ENCODE measurements at regions not wholly inside any gene's neighbourhood (a gene's known extent, or its start where the extent isn't known, plus 50 kb on each side); places are given as distances from the start of the nearest gene placed in this dataset.

DNA sequence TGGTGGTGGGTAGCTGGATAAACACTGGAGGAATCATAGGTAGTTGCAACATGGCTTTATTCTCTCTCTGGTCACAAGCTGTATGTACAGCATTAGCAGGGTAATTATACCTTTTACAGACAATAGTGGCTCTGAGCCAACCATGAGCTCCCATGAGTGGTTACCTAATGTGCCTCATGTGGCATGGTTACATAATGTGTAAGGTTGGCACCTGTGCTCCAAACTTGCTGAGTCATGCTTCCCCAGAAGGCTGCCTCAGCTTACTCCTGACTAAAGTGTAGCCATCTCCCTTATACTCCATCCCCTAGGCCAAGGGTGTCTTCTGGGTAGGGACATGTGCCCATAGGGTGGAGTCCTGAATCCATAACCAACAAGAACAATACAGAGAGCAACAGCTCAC is 345.3 kb upstream of the SEMA3C start:
- intact Hi-C loops (cut with DNase I, micrococcal nuclease) = no loop called here
- H3K4me3 ChIP-seq (ENCODE audit: low read length) = no peak overlapping the region
- no peaks in the 10 kb centered on the region for H3K4me1 Mint-ChIP-seq (ENCODE audit: low read depth)
- peaks cover 4 to 22% of the 10 kb centered on the region in 2 experiments for H3K9me3 ChIP-seq (ENCODE audit: control insufficient read depth in 1 of 2, insufficient read depth in 1 of 2, low read length in 2 of 2)
- peaks cover 5% of the 10 kb centered on the region for H3K9me3 Mint-ChIP-seq
- no peak overlapping the region for H3K27ac Mint-ChIP-seq
- CTCF ChIA-PET = no interaction called here
- H3K36me3 Mint-ChIP-seq (ENCODE audit: low read depth) = no peaks in the 10 kb centered on the region
- H3K27ac ChIP-seq (ENCODE audit: low read depth in 1 of 2, low read length in 2 of 2) = no peak overlapping the region
- POLR2A ChIA-PET = no interaction called here
- ATAC-seq (ENCODE audit: poor library complexity) (no peak), DNase-seq (no peak)
- no peak overlapping the region for H3K4me3 Mint-ChIP-seq
- no peaks in the 10 kb centered on the region for H3K4me1 ChIP-seq (ENCODE audit: insufficient read depth, low read length)
- no peaks in the 10 kb centered on the region for H3K36me3 ChIP-seq (ENCODE audit: insufficient read depth, low read length)
- H3K27me3 Mint-ChIP-seq = no peaks in the 10 kb centered on the region
- H3K27me3 ChIP-seq (ENCODE audit: control insufficient read depth in 1 of 2, insufficient read depth in 2 of 2, low read length in 2 of 2) = no peaks in the 10 kb centered on the region
- TF ChIP-seq, protein P1, sequence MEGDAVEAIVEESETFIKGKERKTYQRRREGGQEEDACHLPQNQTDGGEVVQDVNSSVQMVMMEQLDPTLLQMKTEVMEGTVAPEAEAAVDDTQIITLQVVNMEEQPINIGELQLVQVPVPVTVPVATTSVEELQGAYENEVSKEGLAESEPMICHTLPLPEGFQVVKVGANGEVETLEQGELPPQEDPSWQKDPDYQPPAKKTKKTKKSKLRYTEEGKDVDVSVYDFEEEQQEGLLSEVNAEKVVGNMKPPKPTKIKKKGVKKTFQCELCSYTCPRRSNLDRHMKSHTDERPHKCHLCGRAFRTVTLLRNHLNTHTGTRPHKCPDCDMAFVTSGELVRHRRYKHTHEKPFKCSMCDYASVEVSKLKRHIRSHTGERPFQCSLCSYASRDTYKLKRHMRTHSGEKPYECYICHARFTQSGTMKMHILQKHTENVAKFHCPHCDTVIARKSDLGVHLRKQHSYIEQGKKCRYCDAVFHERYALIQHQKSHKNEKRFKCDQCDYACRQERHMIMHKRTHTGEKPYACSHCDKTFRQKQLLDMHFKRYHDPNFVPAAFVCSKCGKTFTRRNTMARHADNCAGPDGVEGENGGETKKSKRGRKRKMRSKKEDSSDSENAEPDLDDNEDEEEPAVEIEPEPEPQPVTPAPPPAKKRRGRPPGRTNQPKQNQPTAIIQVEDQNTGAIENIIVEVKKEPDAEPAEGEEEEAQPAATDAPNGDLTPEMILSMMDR (IDR thresholded peaks at IDR 0.05) = no peak

DNA sequence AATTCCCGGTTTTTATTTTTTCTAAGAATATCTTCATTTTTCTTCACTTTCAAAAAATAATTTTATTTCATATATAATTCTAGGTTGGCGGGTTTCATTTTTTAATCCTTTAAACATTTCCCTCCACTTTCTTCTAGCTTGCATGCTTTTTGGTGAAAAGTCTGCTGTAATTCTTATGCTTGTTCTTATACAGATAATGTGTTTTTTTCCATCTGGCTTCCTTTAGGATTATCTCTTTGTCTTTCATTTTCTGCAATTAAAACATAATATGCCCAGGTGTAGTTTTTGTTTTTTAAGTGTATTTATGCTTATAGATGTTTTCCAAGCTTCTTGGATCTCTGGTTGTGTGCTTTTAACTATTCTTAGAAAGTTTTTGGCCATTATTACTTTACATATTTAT is 341.3 kb upstream of the SEMA3C start:
- H3K4me1 Mint-ChIP-seq (ENCODE audit: low read depth) = no peaks in the 10 kb centered on the region
- no peaks in the 10 kb centered on the region for H3K4me1 ChIP-seq (ENCODE audit: insufficient read depth, low read length)
- intact Hi-C loops (cut with DNase I, micrococcal nuclease) = no loop called here
- H3K27ac Mint-ChIP-seq = no peak overlapping the region
- peaks cover 0 to 4% of the 10 kb centered on the region in 2 experiments for H3K9me3 ChIP-seq (ENCODE audit: control insufficient read depth in 1 of 2, insufficient read depth in 1 of 2, low read length in 2 of 2)
- ChIA-PET POLR2A (no interaction called here), CTCF (no interaction called here)
- H3K4me3 Mint-ChIP-seq = no peak overlapping the region
- ATAC-seq (ENCODE audit: poor library complexity) (no peak), DNase-seq (no peak)
- H3K36me3 Mint-ChIP-seq (ENCODE audit: low read depth) = no peaks in the 10 kb centered on the region
- no peaks in the 10 kb centered on the region for H3K27me3 Mint-ChIP-seq
- no peaks in the 10 kb centered on the region for H3K27me3 ChIP-seq (ENCODE audit: control insufficient read depth in 1 of 2, insufficient read depth in 2 of 2, low read length in 2 of 2)
- no peak overlapping the region for H3K4me3 ChIP-seq (ENCODE audit: low read length)
- TF ChIP-seq, protein P1 (IDR thresholded peaks at IDR 0.05) = no peak
- no peaks in the 10 kb centered on the region for H3K36me3 ChIP-seq (ENCODE audit: insufficient read depth, low read length)
- H3K9me3 Mint-ChIP-seq = peaks cover 5% of the 10 kb centered on the region
- no peak overlapping the region for H3K27ac ChIP-seq (ENCODE audit: low read depth in 1 of 2, low read length in 2 of 2)

DNA sequence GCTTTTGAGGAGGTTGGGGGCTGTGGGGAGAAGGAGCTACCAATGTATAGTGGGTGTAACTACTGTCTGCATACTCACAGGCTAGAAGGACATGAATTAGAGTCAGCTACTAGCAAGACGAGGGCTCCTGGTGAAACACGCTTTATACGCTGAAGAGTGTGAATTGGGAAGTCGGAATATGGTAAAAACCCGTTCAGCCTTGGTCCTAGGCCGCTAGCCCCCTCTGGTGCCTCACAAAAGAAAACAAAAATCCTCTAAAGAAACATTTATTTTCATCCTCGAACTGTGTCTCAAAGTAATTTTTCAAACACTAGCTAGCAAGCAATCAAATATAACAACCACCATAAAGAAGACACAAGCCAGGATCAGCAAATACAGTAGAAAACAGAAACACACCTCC is 338.1 kb upstream of the SEMA3C start:
- H3K9me3 Mint-ChIP-seq = peaks cover 2% of the 10 kb centered on the region
- no peak for DNase-seq
- no peak for ATAC-seq (ENCODE audit: poor library complexity)
- Histone ChIP-seq H3K4me3 (ENCODE audit: low read length) (no peak overlapping the region), H3K36me3 (ENCODE audit: insufficient read depth, low read length) (no peaks in the 10 kb centered on the region), H3K9me3 (ENCODE audit: control insufficient read depth in 1 of 2, insufficient read depth in 1 of 2, low read length in 2 of 2) (peaks cover 0 to 4% of the 10 kb centered on the region in 2 experiments), H3K27me3 (ENCODE audit: control insufficient read depth in 1 of 2, insufficient read depth in 2 of 2, low read length in 2 of 2) (no peaks in the 10 kb centered on the region), H3K27ac (ENCODE audit: low read depth in 1 of 2, low read length in 2 of 2) (no peak overlapping the region), H3K4me1 (ENCODE audit: insufficient read depth, low read length) (no peaks in the 10 kb centered on the region)
- H3K27me3 Mint-ChIP-seq = no peaks in the 10 kb centered on the region
- no peak overlapping the region for H3K27ac Mint-ChIP-seq
- H3K36me3 Mint-ChIP-seq (ENCODE audit: low read depth) = no peaks in the 10 kb centered on the region
- TF ChIP-seq, protein P1 (IDR thresholded peaks at IDR 0.05) = no peak
- H3K4me3 Mint-ChIP-seq = no peak overlapping the region
- CTCF ChIA-PET = no interaction called here
- no peaks in the 10 kb centered on the region for H3K4me1 Mint-ChIP-seq (ENCODE audit: low read depth)
- intact Hi-C loops (cut with DNase I, micrococcal nuclease) = no loop called here
- POLR2A ChIA-PET = no interaction called here
